PC-3 (cell line): ENCODE measurements at regions not wholly inside any gene's neighbourhood (a gene's known extent, or its start where the extent isn't known, plus 50 kb on each side); places are given as distances from the start of the nearest gene placed in this dataset.
A peak's percentile ranks its signal among the peaks of the same experiment; 100 is the strongest.

Source experiments
- ATAC-seq: fragments of 200-7000 bp; cut with Tn5 transposase; 2 replicates; pipeline ENCODE4 v1.9.1; 2020; ENCODE audit warnings: mild to moderate bottlenecking, moderate library complexity
- BruUV-seq: library from RNA; stranded (reverse); fragments of 400-500 nt; replicated peaks from 2 replicates; lab custom pipeline; 2021; lab: Mats Ljungman, UMichigan
- CTCF ChIA-PET: fragments of 300-600 bp; sonication (Branson Sonifier 250); formaldehyde crosslinking; loops from one replicate; lab custom pipeline; 2022; ENCODE audit warnings: antibody characterized with exemption; lab: Charles Lee
- POLR2A ChIA-PET: fragments of 300-600 bp; sonication (Branson Sonifier 250); formaldehyde crosslinking; loops from one replicate; lab custom pipeline; 2022; ENCODE audit warnings: antibody characterized with exemption; ENCODE audit not compliant: unreplicated experiment; lab: Charles Lee
- DNase-seq: peaks from one replicate; pipeline ENCODE4 v3.0.0-alpha.2; 2015
- H2AFZ ChIP-seq: fragments of 300-600 bp; sonication (generic); 2 replicates; pipeline ENCODE4 v1.6.0; 2016; ENCODE audit warnings: antibody characterized with exemption, low read length
- H3F3A ChIP-seq: fragments of 300-600 bp; sonication (generic); one replicate; pipeline ENCODE4 v1.6.0; 2017; ENCODE audit warnings: antibody characterized with exemption, low read length, control low read depth, mild to moderate bottlenecking; ENCODE audit not compliant: unreplicated experiment
- H3K27ac ChIP-seq: fragments of 300-600 bp; sonication (generic); 2 replicates; pipeline ENCODE4 v1.5.1; 2016; ENCODE audit warnings: mild to moderate bottlenecking, low read length
- H3K27me3 ChIP-seq: fragments of 300-600 bp; sonication (generic); 2 replicates; pipeline ENCODE4 v1.6.1; 2016; ENCODE audit warnings: low read length, mixed read lengths
- H3K36me3 ChIP-seq: fragments of 300-600 bp; sonication (generic); 2 replicates; pipeline ENCODE4 v1.6.1; 2016; ENCODE audit warnings: low read depth, mixed run types, low read length, mixed read lengths
- H3K4me1 ChIP-seq: fragments of 300-600 bp; sonication (generic); 2 replicates; pipeline ENCODE4 v1.5.1; 2016; ENCODE audit warnings: low read length; ENCODE audit not compliant: insufficient read depth
- H3K4me2 ChIP-seq: fragments of 300-600 bp; sonication (generic); 2 replicates; pipeline ENCODE4 v1.6.0; 2016; ENCODE audit warnings: low read length
- H3K4me3 ChIP-seq: fragments of 300-600 bp; sonication (generic); 2 replicates; pipeline ENCODE4 v1.5.1; 2016; ENCODE audit warnings: mild to moderate bottlenecking, low read length, mixed read lengths
- H3K79me2 ChIP-seq: fragments of 300-600 bp; sonication (generic); 2 replicates; pipeline ENCODE4 v1.6.1; 2017; ENCODE audit warnings: low read length, mixed read lengths
- H3K9ac ChIP-seq: fragments of 300-600 bp; sonication (generic); 2 replicates; pipeline ENCODE4 v1.6.0; 2016; ENCODE audit warnings: mild to moderate bottlenecking, low read length
- H3K9me2 ChIP-seq: fragments of 300-600 bp; sonication (generic); replicated peaks from 2 replicates; pipeline ENCODE4 v1.6.1; 2016; ENCODE audit warnings: mixed run types, low read length, mixed read lengths
- H3K9me3 ChIP-seq: fragments of 300-600 bp; sonication (generic); 2 replicates; pipeline ENCODE4 v1.6.1; 2016; ENCODE audit warnings: low read length, mixed read lengths
- H4K20me1 ChIP-seq: fragments of 300-600 bp; sonication (generic); 2 replicates; pipeline ENCODE4 v1.6.1; 2016; ENCODE audit warnings: low read length, mixed read lengths
- CTCF ChIP-seq: fragments of 300-600 bp; sonication (generic); conservative IDR thresholded peaks from 2 replicates; pipeline ENCODE4 v1.5.1; 2017; ENCODE audit warnings: antibody characterized with exemption, low read depth, mild to moderate bottlenecking, low read length
- EZH2 ChIP-seq: fragments of 300-600 bp; sonication (generic); IDR thresholded peaks from one replicate; pipeline ENCODE4 v1.6.1; 2017; ENCODE audit warnings: antibody characterized with exemption, mild to moderate bottlenecking, low read length; ENCODE audit not compliant: unreplicated experiment
- EZH2phosphoT487 ChIP-seq: fragments of 300-600 bp; sonication (generic); IDR thresholded peaks from 2 replicates; pipeline ENCODE4 v1.6.1; 2018; ENCODE audit warnings: mild to moderate bottlenecking, antibody characterized with exemption, low read length, borderline replicate concordance
- intact Hi-C: fragments of 100-400 bp; cut with micrococcal nuclease; formaldehyde crosslinking; loops from 2 replicates; pipeline ENCODE4 v1.9.0; 2023
- microRNA-seq: library from miRNA; unstranded; fragments of <30 nt; microRNA quantifications from one replicate; pipeline ENCODE4 v1.1.0, GENCODE V29; 2020; ENCODE audit not compliant: unreplicated experiment

- Histone ChIP-seq H3F3A (no peaks in the 10 kb centered on the region), H3K27ac (no peak overlapping the region), H2AFZ (peak overlapping the region; percentile 19), H4K20me1 (no peaks in the 10 kb centered on the region), H3K36me3 (no peaks in the 10 kb centered on the region), H3K9ac (no peak overlapping the region), H3K27me3 (0 out of 2 replicates have a peak, but pooled peaks cover 7% of the 10 kb centered on the region), H3K79me2 (no peaks in the 10 kb centered on the region), H3K9me3 (no peaks in the 10 kb centered on the region), H3K4me3 (no peak overlapping the region), H3K4me2 (no peak overlapping the region), H3K9me2 (no peaks in the 10 kb centered on the region; the same call in 1 of the 2 replicates), H3K4me1 (no peaks in the 10 kb centered on the region)
- POLR2A ChIA-PET = no interaction called here
- DNase-seq (no peak), ATAC-seq (no peak; the same call in none of the 2 replicates)
- intact Hi-C loops = loop anchor here (10.0 kb wide), 1 partner anchor 198 kb away; no protein-coding TSS in a partner anchor
- no peak for TF ChIP-seq EZH2phosphoT487
- TF ChIP-seq EZH2 = no peak
- no peak for TF ChIP-seq CTCF
- no TSS peak for BruUV-seq
- CTCF ChIA-PET = no interaction called here
Observed at GRCh38 chr1:199976496-199977144, 50.9 kb upstream of the NR5A2 start.

Small RNA genes in the stretch of these regions (microRNA-seq; reads per million reads assigned to microRNA genes)
- 300 reads per million, percentile 74 among the genes with 10 or more reads in this experiment for gene MIR181A1
- 5.0 reads per million, percentile 22 among the genes with 10 or more reads in this experiment for gene MIR181B1
